Lung (tissue), 11 donors: ENCODE measurements at regions not wholly inside any gene's neighbourhood (a gene's known extent, or its start where the extent isn't known, plus 50 kb on each side); places are given as distances from the start of the nearest gene placed in this dataset.

Experiments
- ATAC-seq: fragments of 200-7000 bp; cut with Tn5 transposase; one replicate; pipeline ENCODE4 v1.9.1; 2020; ENCODE audit warnings: moderate number of reproducible peaks; ENCODE audit not compliant: insufficient read depth, low FRiP score
- DNase-seq, 3 donors: peaks; one replicate each; pipeline ENCODE4 v3.0.0-alpha.2; 2013 to 2017
- H3K27ac ChIP-seq, 2 donors: one replicate each; pipeline ENCODE4 v1.5.1; 2013; ENCODE audit warnings: mild to moderate bottlenecking in 2 of 2, moderate library complexity in 2 of 2, control low read depth in 1 of 2, inconsistent platforms in 1 of 2, low read depth in 1 of 2, low read length in 1 of 2
- H3K27me3 ChIP-seq, 3 donors: one replicate each; pipeline ENCODE4 v1.5.1; 2013; ENCODE audit warnings: low read length in 2 of 3; ENCODE audit not compliant: control insufficient read depth in 3 of 3, insufficient read depth in 3 of 3
- H3K36me3 ChIP-seq, 4 donors: one replicate each; pipeline ENCODE4 v1.5.1; 2013; ENCODE audit warnings: low read length in 4 of 4, mild to moderate bottlenecking in 1 of 4, moderate library complexity in 1 of 4; ENCODE audit not compliant: control insufficient read depth in 4 of 4, insufficient read depth in 4 of 4
- H3K4me1 ChIP-seq, 5 donors: one replicate each; pipeline ENCODE4 v1.5.1; 2013; ENCODE audit warnings: low read length in 5 of 5, mild to moderate bottlenecking in 2 of 5, moderate library complexity in 1 of 5; ENCODE audit not compliant: control insufficient read depth in 5 of 5, insufficient read depth in 5 of 5
- H3K4me3 ChIP-seq: one replicate; pipeline ENCODE4 v1.5.1; 2013; ENCODE audit warnings: mild to moderate bottlenecking, control low read depth, moderate library complexity
- H3K9ac ChIP-seq, 2 donors: one replicate each; pipeline ENCODE4 v1.5.1; 2013; ENCODE audit warnings: low read length in 2 of 2, control low read depth in 1 of 2; ENCODE audit not compliant: insufficient read depth in 1 of 2
- H3K9me3 ChIP-seq, 4 donors: one replicate each; pipeline ENCODE4 v1.5.1; 2013; ENCODE audit warnings: low read length in 3 of 4, mild to moderate bottlenecking in 1 of 4, moderate library complexity in 1 of 4; ENCODE audit not compliant: control insufficient read depth in 4 of 4, insufficient read depth in 3 of 4
- WGBS, 2 donors: extraction: QIAGEN DNeasy Blood & Tissue Kit; methylation state at CpG; one replicate each; pipeline ENCODE4 v1.1.7; 2013; 5-methylcytosine and 5-hydroxymethylcytosine counted together
- TF ChIP-seq, protein P1 (sequence below): IDR thresholded peaks from 2 replicates; pipeline ENCODE4 v1.5.1; 2012; ENCODE audit warnings: mild to moderate bottlenecking; ENCODE audit errors: control extremely low read depth, extremely low read depth
- donor health status: control.
- donor health status: control.
- donor health status: Bipolar disorder and iron deficiency.
- donor health status: healthy.
- donor health status: DM: yes; HTN: yes; CAD: no.

DNA sequence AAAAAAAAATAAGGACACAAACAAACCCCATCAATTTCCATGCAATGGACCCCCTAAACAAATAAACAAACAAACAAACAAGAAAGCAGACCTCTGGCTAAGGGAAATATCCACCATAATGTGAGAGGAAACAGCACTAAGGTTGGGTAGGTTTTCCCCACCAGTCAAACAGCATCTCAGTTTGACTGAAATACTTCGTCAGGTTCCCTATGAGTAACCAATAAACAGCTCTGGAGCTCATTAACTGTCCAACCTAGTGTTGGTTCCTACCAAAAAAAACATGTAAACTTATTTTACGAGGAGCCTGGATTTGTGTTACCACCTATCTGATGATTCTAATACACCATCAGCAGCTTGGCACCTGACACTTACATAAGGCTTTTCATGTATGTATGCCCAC, 198.5 kb upstream of the TARS1 start:
- H3K36me3 ChIP-seq, result no peaks in the 10 kb centered on the region
- no peak overlapping the region for H3K4me3 ChIP-seq
- peaks cover 0 to 15% (median 2%) of the 10 kb centered on the region in 5 donors for H3K4me1 ChIP-seq
- H3K9me3 ChIP-seq, result no peaks in the 10 kb centered on the region
- TF ChIP-seq, protein P1, sequence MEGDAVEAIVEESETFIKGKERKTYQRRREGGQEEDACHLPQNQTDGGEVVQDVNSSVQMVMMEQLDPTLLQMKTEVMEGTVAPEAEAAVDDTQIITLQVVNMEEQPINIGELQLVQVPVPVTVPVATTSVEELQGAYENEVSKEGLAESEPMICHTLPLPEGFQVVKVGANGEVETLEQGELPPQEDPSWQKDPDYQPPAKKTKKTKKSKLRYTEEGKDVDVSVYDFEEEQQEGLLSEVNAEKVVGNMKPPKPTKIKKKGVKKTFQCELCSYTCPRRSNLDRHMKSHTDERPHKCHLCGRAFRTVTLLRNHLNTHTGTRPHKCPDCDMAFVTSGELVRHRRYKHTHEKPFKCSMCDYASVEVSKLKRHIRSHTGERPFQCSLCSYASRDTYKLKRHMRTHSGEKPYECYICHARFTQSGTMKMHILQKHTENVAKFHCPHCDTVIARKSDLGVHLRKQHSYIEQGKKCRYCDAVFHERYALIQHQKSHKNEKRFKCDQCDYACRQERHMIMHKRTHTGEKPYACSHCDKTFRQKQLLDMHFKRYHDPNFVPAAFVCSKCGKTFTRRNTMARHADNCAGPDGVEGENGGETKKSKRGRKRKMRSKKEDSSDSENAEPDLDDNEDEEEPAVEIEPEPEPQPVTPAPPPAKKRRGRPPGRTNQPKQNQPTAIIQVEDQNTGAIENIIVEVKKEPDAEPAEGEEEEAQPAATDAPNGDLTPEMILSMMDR, result no peak
- WGBS, 2 donors, result 84 to 95% methylated on average over 2 of the region's 2 CpGs
- DNase-seq (no peak), ATAC-seq (no peak)
- H3K27me3 ChIP-seq, result no peaks in the 10 kb centered on the region
- H3K27ac ChIP-seq, result no peak overlapping the region
- no peak overlapping the region for H3K9ac ChIP-seq

DNA sequence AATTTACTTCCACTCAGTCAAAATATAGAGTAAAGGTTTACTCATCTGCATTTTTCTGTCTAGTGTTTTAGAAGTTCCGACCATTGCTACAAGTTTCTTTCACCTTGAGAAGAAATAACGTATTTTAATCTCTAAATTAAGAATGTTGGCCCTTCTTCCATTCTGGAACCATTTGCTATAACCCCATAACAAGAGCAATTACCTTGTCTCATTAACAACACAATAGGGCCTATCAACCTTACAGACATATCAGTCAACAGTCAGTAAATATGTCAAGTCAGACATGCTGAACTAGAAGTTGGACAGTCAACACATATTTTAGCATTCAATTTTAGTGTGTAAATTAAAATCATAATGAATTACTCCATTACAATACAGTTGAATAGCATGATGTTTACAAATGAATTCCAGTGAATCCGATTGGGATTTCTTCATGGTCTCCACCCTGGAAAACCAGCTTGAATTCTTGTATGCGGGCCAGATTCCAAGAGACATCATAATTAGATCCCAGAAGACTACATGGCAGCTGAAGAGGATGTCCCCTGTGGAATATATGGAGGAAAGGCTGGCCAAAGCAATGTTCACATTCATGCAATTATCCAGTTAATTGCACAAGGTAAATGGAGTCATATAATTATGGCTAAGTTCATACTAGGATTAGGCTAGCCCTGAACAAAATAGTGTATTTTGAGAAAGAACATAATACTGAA, 196.2 kb upstream of the TARS1 start:
- TF ChIP-seq, protein P1, result no peak
- Histone ChIP-seq H3K36me3 (no peaks in the 10 kb centered on the region), H3K4me3 (no peak overlapping the region), H3K27me3 (no peaks in the 10 kb centered on the region), H3K9ac (no peak overlapping the region), H3K9me3 (no peaks in the 10 kb centered on the region), H3K4me1 (peaks cover 0 to 15% (median 2%) of the 10 kb centered on the region in 5 donors), H3K27ac (no peak overlapping the region)
- no peak for DNase-seq
- WGBS, 2 donors, result 77 to 88% methylated on average over 4 of the region's 4 CpGs
- no peak for ATAC-seq

DNA sequence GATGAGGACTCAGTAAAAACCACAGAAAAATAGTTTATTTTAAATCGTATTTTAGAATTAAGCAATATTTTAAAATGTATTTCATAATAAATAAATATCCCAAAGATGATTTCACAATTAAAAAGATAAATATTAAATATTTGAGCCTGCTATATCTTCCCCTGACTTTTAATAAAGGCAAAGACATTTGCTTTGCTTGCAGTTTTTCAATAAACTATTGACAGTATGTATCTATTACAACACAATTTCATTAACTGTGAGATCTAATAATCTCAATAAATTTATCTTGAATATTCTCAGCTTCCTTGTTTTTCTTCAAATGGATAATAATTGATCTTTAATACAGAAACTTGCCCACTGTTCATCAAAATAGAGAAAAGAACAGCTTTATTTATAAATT, 186.2 kb upstream of the TARS1 start:
- H3K9me3 ChIP-seq, result no peaks in the 10 kb centered on the region

More for the DNA sequence above, 186.2 kb upstream of the TARS1 start:
- no peaks in the 10 kb centered on the region for H3K4me1 ChIP-seq
- WGBS, 2 donors, result 72 to 75% methylated on average over 1 of the region's 1 CpG
- ATAC-seq (no peak), DNase-seq (no peak)
- H3K9ac ChIP-seq, result no peak overlapping the region
- no peaks in the 10 kb centered on the region for H3K27me3 ChIP-seq
- no peak overlapping the region for H3K27ac ChIP-seq
- no peak overlapping the region for H3K4me3 ChIP-seq
- TF ChIP-seq, protein P1, result no peak
- H3K36me3 ChIP-seq, result no peaks in the 10 kb centered on the region
